GM12864 (cell line): ENCODE measurements at regions not wholly inside any gene's neighbourhood (a gene's known extent, or its start where the extent isn't known, plus 50 kb on each side); places are given as distances from the start of the nearest gene placed in this dataset.
"Not testable (repeated sequence)": the region's sequence is repeated elsewhere in the genome, so short reads cannot be mapped to it uniquely, and the experiment has no call there.

Experiments used
- DNase-seq: peaks from one replicate; pipeline ENCODE4 v3.0.0-alpha.2; 2011; ENCODE audit warnings: low read depth
- H3K4me3 ChIP-seq: 2 replicates; pipeline ENCODE4 v1.5.1; 2011; ENCODE audit warnings: mild to moderate bottlenecking, low read depth, low read length, control low read depth
- CTCF ChIP-seq: IDR thresholded peaks from 2 replicates; pipeline ENCODE4 v1.5.1; 2011; ENCODE audit warnings: low read depth, mild to moderate bottlenecking, moderate library complexity, low read length, control low read depth, inconsistent platforms; ENCODE audit errors: missing control alignments

- DNase-seq, result no peak
- no peak overlapping the region for H3K4me3 ChIP-seq
- TF ChIP-seq CTCF, result no peak
These were observed 1042.5 kb upstream of the SPRY2 start for GRCh38 chr13:81383444-81383843.

- no peak for DNase-seq
- no peak overlapping the region for H3K4me3 ChIP-seq
- no peak for TF ChIP-seq CTCF
These were observed 1041.3 kb upstream of the SPRY2 start for GRCh38 chr13:81382246-81382645.

- DNase-seq, result no peak
- no peak for TF ChIP-seq CTCF
- H3K4me3 ChIP-seq, result no peak overlapping the region
These were observed 1040.6 kb upstream of the SPRY2 start for GRCh38 chr13:81381560-81381959.

GRCh38 chr13:81379183-81379582, 1038.3 kb upstream of the SPRY2 start:
- DNase-seq, result no peak
- H3K4me3 ChIP-seq, result no peak overlapping the region
- no peak for TF ChIP-seq CTCF

- H3K4me3 ChIP-seq, result no peak overlapping the region
- no peak for DNase-seq
- TF ChIP-seq CTCF, result no peak
These were observed 1037.0 kb upstream of the SPRY2 start for GRCh38 chr13:81377921-81378320.

- H3K4me3 ChIP-seq, result no peak overlapping the region
- no peak for TF ChIP-seq CTCF
- no peak for DNase-seq
These were observed 1034.8 kb upstream of the SPRY2 start for GRCh38 chr13:81375709-81376108.

- not testable (repeated sequence) for H3K4me3 ChIP-seq, DNase-seq
These were observed 1021.8 kb upstream of the SPRY2 start for GRCh38 chr13:81362711-81363110.

- no peak overlapping the region for H3K4me3 ChIP-seq
- no peak for TF ChIP-seq CTCF
- no peak for DNase-seq
These were observed 1009.1 kb upstream of the SPRY2 start for GRCh38 chr13:81350056-81350455.

GRCh38 chr13:81340118-81341069, 999.5 kb upstream of the SPRY2 start:
- DNase-seq, H3K4me3 ChIP-seq: not testable (repeated sequence)

GRCh38 chr13:81339666-81340065, 998.7 kb upstream of the SPRY2 start:
- DNase-seq, result not testable (repeated sequence)

More at GRCh38 chr13:81339666-81340065, 998.7 kb upstream of the SPRY2 start:
- H3K4me3 ChIP-seq, result not testable (repeated sequence)
